DND-41 (cell line): ENCODE measurements at regions not wholly inside any gene's neighbourhood (a gene's known extent, or its start where the extent isn't known, plus 50 kb on each side); places are given as distances from the start of the nearest gene placed in this dataset.

ENCODE experiments used
- EZH2 ChIP-seq: IDR thresholded peaks from 3 replicates; pipeline ENCODE4 v1.6.1; 2012; ENCODE audit warnings: borderline replicate concordance, low read depth, mild to moderate bottlenecking, moderate library complexity, low read length, inconsistent platforms; ENCODE audit not compliant: severe bottlenecking
- TF ChIP-seq, protein P1 (sequence below): IDR thresholded peaks from 2 replicates; pipeline ENCODE4 v1.5.1; 2012; ENCODE audit warnings: borderline replicate concordance, low read length, moderate library complexity, mild to moderate bottlenecking; ENCODE audit not compliant: poor library complexity, severe bottlenecking; ENCODE audit errors: extremely low read depth

DNA sequence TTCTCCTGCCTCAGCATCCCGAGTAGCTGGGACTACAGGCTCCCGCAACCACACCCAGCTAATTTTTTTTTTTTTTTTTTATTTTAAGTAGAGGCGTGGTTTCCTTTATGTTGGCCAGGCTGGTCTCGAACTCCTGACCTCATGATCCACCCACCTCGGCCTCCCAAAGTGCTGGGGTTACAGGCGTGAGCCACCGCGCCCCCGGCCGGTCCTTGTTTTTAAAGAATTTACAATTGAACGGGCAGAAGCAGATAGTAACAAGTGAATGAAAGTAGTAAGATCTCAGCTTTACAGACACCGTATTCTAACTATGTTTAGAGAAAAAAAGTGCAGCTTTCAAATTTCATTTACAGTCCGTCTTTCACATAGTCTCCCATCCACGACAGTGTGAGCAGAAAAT lies 112.5 kb upstream of the VWC2 start:
- TF ChIP-seq, protein P1, sequence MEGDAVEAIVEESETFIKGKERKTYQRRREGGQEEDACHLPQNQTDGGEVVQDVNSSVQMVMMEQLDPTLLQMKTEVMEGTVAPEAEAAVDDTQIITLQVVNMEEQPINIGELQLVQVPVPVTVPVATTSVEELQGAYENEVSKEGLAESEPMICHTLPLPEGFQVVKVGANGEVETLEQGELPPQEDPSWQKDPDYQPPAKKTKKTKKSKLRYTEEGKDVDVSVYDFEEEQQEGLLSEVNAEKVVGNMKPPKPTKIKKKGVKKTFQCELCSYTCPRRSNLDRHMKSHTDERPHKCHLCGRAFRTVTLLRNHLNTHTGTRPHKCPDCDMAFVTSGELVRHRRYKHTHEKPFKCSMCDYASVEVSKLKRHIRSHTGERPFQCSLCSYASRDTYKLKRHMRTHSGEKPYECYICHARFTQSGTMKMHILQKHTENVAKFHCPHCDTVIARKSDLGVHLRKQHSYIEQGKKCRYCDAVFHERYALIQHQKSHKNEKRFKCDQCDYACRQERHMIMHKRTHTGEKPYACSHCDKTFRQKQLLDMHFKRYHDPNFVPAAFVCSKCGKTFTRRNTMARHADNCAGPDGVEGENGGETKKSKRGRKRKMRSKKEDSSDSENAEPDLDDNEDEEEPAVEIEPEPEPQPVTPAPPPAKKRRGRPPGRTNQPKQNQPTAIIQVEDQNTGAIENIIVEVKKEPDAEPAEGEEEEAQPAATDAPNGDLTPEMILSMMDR, result no peak
- TF ChIP-seq EZH2, result no peak
